Tibial nerve (tissue), 4 donors: ENCODE measurements at regions not wholly inside any gene's neighbourhood (a gene's known extent, or its start where the extent isn't known, plus 50 kb on each side); places are given as distances from the start of the nearest gene placed in this dataset.

ENCODE experiments used
- EP300 ChIP-seq, 2 donors: sonication (generic); formaldehyde crosslinking; IDR thresholded peaks; one replicate each; pipeline ENCODE4 v1.6.1; 2017; ENCODE audit warnings: antibody characterized with exemption in 2 of 2, mild to moderate bottlenecking in 1 of 2
- POLR2A ChIP-seq, 2 donors: fragments of 450-650 bp; IDR thresholded peaks; one replicate each; pipeline ENCODE4 v1.6.1; 2017; ENCODE audit warnings: antibody characterized with exemption in 2 of 2, mild to moderate bottlenecking in 2 of 2, moderate library complexity in 2 of 2
- TF ChIP-seq, protein P1 (sequence below), 5 experiments: fragments of 200-600 bp in 3 of 5; fragments of 450-650 bp in 2 of 5; sonication (generic) in 3 of 5; IDR thresholded peaks; one replicate each; pipeline ENCODE4 v1.5.1; 2016 to 2019; ENCODE audit warnings: antibody characterized with exemption in 5 of 5, mild to moderate bottlenecking in 3 of 5, moderate library complexity in 2 of 5

- TF ChIP-seq, protein P1, sequence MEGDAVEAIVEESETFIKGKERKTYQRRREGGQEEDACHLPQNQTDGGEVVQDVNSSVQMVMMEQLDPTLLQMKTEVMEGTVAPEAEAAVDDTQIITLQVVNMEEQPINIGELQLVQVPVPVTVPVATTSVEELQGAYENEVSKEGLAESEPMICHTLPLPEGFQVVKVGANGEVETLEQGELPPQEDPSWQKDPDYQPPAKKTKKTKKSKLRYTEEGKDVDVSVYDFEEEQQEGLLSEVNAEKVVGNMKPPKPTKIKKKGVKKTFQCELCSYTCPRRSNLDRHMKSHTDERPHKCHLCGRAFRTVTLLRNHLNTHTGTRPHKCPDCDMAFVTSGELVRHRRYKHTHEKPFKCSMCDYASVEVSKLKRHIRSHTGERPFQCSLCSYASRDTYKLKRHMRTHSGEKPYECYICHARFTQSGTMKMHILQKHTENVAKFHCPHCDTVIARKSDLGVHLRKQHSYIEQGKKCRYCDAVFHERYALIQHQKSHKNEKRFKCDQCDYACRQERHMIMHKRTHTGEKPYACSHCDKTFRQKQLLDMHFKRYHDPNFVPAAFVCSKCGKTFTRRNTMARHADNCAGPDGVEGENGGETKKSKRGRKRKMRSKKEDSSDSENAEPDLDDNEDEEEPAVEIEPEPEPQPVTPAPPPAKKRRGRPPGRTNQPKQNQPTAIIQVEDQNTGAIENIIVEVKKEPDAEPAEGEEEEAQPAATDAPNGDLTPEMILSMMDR (IDR thresholded peaks at IDR 0.05), result no peak
- TF ChIP-seq POLR2A (IDR thresholded peaks at IDR 0.05) (no peak), EP300 (IDR thresholded peaks at IDR 0.05) (no peak)
These were observed 236.0 kb upstream of the EYS start for GRCh38 chr6:65943051-65943450.
